Kidney capillary endothelial cell (primary cell): ENCODE measurements at regions not wholly inside any gene's neighbourhood (a gene's known extent, or its start where the extent isn't known, plus 50 kb on each side); places are given as distances from the start of the nearest gene placed in this dataset.
"Not testable (repeated sequence)": the region's sequence is repeated elsewhere in the genome, so short reads cannot be mapped to it uniquely, and the experiment has no call there.

Experiments
- DNase-seq: peaks from one replicate; pipeline ENCODE4 v3.0.0-alpha.2; 2018; ENCODE audit warnings: low spot score

GRCh38 chr2:192544371-192544955 lies 349.7 kb upstream of the TMEFF2 start:
- DNase-seq: no peak

GRCh38 chr2:192542148-192543066 lies 347.7 kb upstream of the TMEFF2 start:
- not testable (repeated sequence) for DNase-seq

GRCh38 chr2:192539306-192539705 lies 344.6 kb upstream of the TMEFF2 start:
- DNase-seq: no peak

GRCh38 chr2:192536922-192537624 lies 342.3 kb upstream of the TMEFF2 start:
- no peak for DNase-seq

GRCh38 chr2:192535956-192536921 lies 341.5 kb upstream of the TMEFF2 start:
- no peak for DNase-seq

GRCh38 chr2:192534072-192534471 lies 339.3 kb upstream of the TMEFF2 start:
- no peak for DNase-seq

GRCh38 chr2:192524642-192525251 lies 330.0 kb upstream of the TMEFF2 start:
- not testable (repeated sequence) for DNase-seq

GRCh38 chr2:192524214-192524613 lies 329.5 kb upstream of the TMEFF2 start:
- DNase-seq: not testable (repeated sequence)

- no peak for DNase-seq
These were observed 321.2 kb upstream of the TMEFF2 start for GRCh38 chr2:192515937-192516336.

GRCh38 chr2:192513575-192513974 lies 318.8 kb upstream of the TMEFF2 start:
- no peak for DNase-seq

GRCh38 chr2:192507836-192508450 lies 313.2 kb upstream of the TMEFF2 start:
- not testable (repeated sequence) for DNase-seq

GRCh38 chr2:192500550-192501200 lies 305.9 kb upstream of the TMEFF2 start:
- DNase-seq: no peak

- no peak for DNase-seq
These were observed 304.7 kb upstream of the TMEFF2 start for GRCh38 chr2:192499476-192499875.

- no peak for DNase-seq
These were observed 304.0 kb upstream of the TMEFF2 start for GRCh38 chr2:192498747-192499146.

GRCh38 chr2:192488158-192488557 lies 293.4 kb upstream of the TMEFF2 start:
- DNase-seq: not testable (repeated sequence)

GRCh38 chr2:192487636-192488035 lies 292.9 kb upstream of the TMEFF2 start:
- DNase-seq: no peak

GRCh38 chr2:192484903-192485302 lies 290.2 kb upstream of the TMEFF2 start:
- DNase-seq: no peak

GRCh38 chr2:192480984-192481383 lies 286.3 kb upstream of the TMEFF2 start:
- no peak for DNase-seq

GRCh38 chr2:192473331-192473730 lies 278.6 kb upstream of the TMEFF2 start:
- no peak for DNase-seq

- DNase-seq: no peak
These were observed 277.2 kb upstream of the TMEFF2 start for GRCh38 chr2:192471982-192472381.
